PC-3 (cell line): ENCODE measurements at regions not wholly inside any gene's neighbourhood (a gene's known extent, or its start where the extent isn't known, plus 50 kb on each side); places are given as distances from the start of the nearest gene placed in this dataset.

Experiments used
- CTCF ChIP-seq: fragments of 300-600 bp; sonication (generic); conservative IDR thresholded peaks from 2 replicates; pipeline ENCODE4 v1.5.1; 2017; ENCODE audit warnings: antibody characterized with exemption, low read depth, mild to moderate bottlenecking, low read length
- EZH2 ChIP-seq: fragments of 300-600 bp; sonication (generic); IDR thresholded peaks from one replicate; pipeline ENCODE4 v1.6.1; 2017; ENCODE audit warnings: antibody characterized with exemption, mild to moderate bottlenecking, low read length; ENCODE audit not compliant: unreplicated experiment

- no peak for TF ChIP-seq CTCF
- no peak for TF ChIP-seq EZH2
Observed at GRCh38 chr2:11050565-11050964, 104.7 kb upstream of the SLC66A3 start.
